SK-N-SH (cell line): ENCODE measurements at regions not wholly inside any gene's neighbourhood (a gene's known extent, or its start where the extent isn't known, plus 50 kb on each side); places are given as distances from the start of the nearest gene placed in this dataset.

ENCODE experiments used
- CTCF ChIP-seq: fragments of 200-600 bp; sonication (generic); IDR thresholded peaks from 2 replicates; pipeline ENCODE4 v1.6.1; 2017; ENCODE audit warnings: antibody characterized with exemption, mild to moderate bottlenecking, moderate library complexity
- ELF1 ChIP-seq: IDR thresholded peaks from 2 replicates; pipeline ENCODE4 v1.4.0; 2012
- EZH2phosphoT487 ChIP-seq: fragments of 200-600 bp; sonication (generic); IDR thresholded peaks from 2 replicates; pipeline ENCODE4 v1.6.1; 2017; ENCODE audit warnings: low read depth, mixed run types, mild to moderate bottlenecking, antibody characterized with exemption, moderate library complexity, borderline replicate concordance
- GATA2 ChIP-seq: sonication (generic); formaldehyde crosslinking; IDR thresholded peaks from 2 replicates; pipeline ENCODE4 v1.5.0; 2020; ENCODE audit warnings: mild to moderate bottlenecking, missing genetic modification reagents
- MAX ChIP-seq: IDR thresholded peaks from 2 replicates; pipeline ENCODE4 v1.4.0; 2012; ENCODE audit warnings: low read depth
- PBX3 ChIP-seq: IDR thresholded peaks from 2 replicates; pipeline ENCODE4; 2012
- REST ChIP-seq: IDR thresholded peaks from 2 replicates; pipeline ENCODE4 v1.6.1; 2012; ENCODE audit warnings: mild to moderate bottlenecking, low read depth, low read length, moderate library complexity
- SIN3A ChIP-seq: IDR thresholded peaks from 2 replicates; pipeline ENCODE4 v1.6.1; 2012; ENCODE audit warnings: low read depth, mild to moderate bottlenecking, low read length, moderate library complexity, borderline replicate concordance
- TAF1 ChIP-seq: IDR thresholded peaks from 2 replicates; pipeline ENCODE4 v1.6.1; 2012; ENCODE audit warnings: low read depth, mild to moderate bottlenecking, low read length, moderate library complexity, borderline replicate concordance
- USF2 ChIP-seq: fragments of 150-350 bp; IDR thresholded peaks from 2 replicates; pipeline ENCODE4 v1.6.1; 2017; ENCODE audit warnings: antibody characterized with exemption, low read length, low read depth, borderline replicate concordance
- YY1 ChIP-seq: IDR thresholded peaks from 2 replicates; pipeline ENCODE4 v1.4.0; 2012; ENCODE audit warnings: low read depth, mild to moderate bottlenecking

- TF ChIP-seq MAX (no peak), SIN3A (no peak), EZH2phosphoT487 (no peak), YY1 (no peak), USF2 (no peak), TAF1 (no peak), PBX3 (no peak), CTCF (no peak), GATA2 (CRISPR knock-in tag) (no peak), REST (no peak), ELF1 (no peak)
These were observed 202.6 kb downstream of the UACA start for GRCh38 chr15:70560617-70561328.
